Natural killer cell (primary cell): ENCODE measurements at regions not wholly inside any gene's neighbourhood (a gene's known extent, or its start where the extent isn't known, plus 50 kb on each side); places are given as distances from the start of the nearest gene placed in this dataset.

Experiments
- ATAC-seq, 3 donors: fragments of 150-1000 bp in 2 of 3; fragments of 200-7000 bp in 1 of 3; cut with Tn5 transposase; 1 replicate in 1 of 3; 2 replicates in 2 of 3; pipeline ENCODE4 v1.10.0; 2021; ENCODE audit warnings: mild to moderate bottlenecking in 2 of 3, moderate library complexity in 2 of 3
- DNase-seq, 2 donors: peaks; one replicate each; pipeline versions ENCODE4 v3.0.0 to v3.0.0-alpha.2; 2013 to 2021; ENCODE audit warnings: mixed read lengths in 1 of 2
- H3K27ac ChIP-seq: one replicate; pipeline ENCODE4 v1.5.1; 2013; ENCODE audit warnings: mild to moderate bottlenecking, low read length
- H3K27me3 ChIP-seq: one replicate; pipeline ENCODE4 v1.6.1; 2013; ENCODE audit warnings: low read length; ENCODE audit not compliant: control insufficient read depth, insufficient read depth
- H3K36me3 ChIP-seq: one replicate; pipeline ENCODE4 v1.6.1; 2013; ENCODE audit warnings: low read length; ENCODE audit not compliant: control insufficient read depth, insufficient read depth
- H3K4me1 ChIP-seq: one replicate; pipeline ENCODE4 v1.6.1; 2013; ENCODE audit warnings: low read length; ENCODE audit not compliant: control insufficient read depth, insufficient read depth
- H3K4me3 ChIP-seq: one replicate; pipeline ENCODE4 v1.5.1; 2013; ENCODE audit warnings: low read length
- H3K9me3 ChIP-seq: one replicate; pipeline ENCODE4 v1.6.1; 2013; ENCODE audit warnings: low read length; ENCODE audit not compliant: control insufficient read depth, insufficient read depth
- H3K27ac Mint-ChIP-seq, 2 donors: one replicate each; pipeline ENCODE4 v1.8.0; 2022; ENCODE audit warnings: mild to moderate bottlenecking in 2 of 2, mixed read lengths in 2 of 2, moderate library complexity in 1 of 2
- H3K27me3 Mint-ChIP-seq, 2 donors: one replicate each; pipeline ENCODE4 v1.8.0; 2022; ENCODE audit warnings: low read depth in 2 of 2, mixed read lengths in 2 of 2
- H3K36me3 Mint-ChIP-seq: one replicate; pipeline ENCODE4 v1.8.0; 2022; ENCODE audit warnings: mixed read lengths
- H3K4me1 Mint-ChIP-seq, 2 donors: one replicate each; pipeline ENCODE4 v1.8.0; 2022; ENCODE audit warnings: mixed read lengths in 2 of 2
- H3K4me3 Mint-ChIP-seq: one replicate; pipeline ENCODE4 v1.8.0; 2022; ENCODE audit warnings: mild to moderate bottlenecking, moderate library complexity, mixed read lengths
- H3K9me3 Mint-ChIP-seq, 2 donors: one replicate each; pipeline ENCODE4 v1.8.0; 2022; ENCODE audit warnings: mixed read lengths in 2 of 2
- CTCF ChIP-seq: fragments of 200-600 bp; IDR thresholded peaks from one replicate; pipeline ENCODE4 v1.8.0; 2022; ENCODE audit warnings: antibody characterized with exemption
- WGBS: methylation state at CpG from one replicate; pipeline ENCODE4 v1.1.7; 2013; ENCODE audit warnings: missing lambda C conversion rate; ENCODE audit not compliant: insufficient coverage; 5-methylcytosine and 5-hydroxymethylcytosine counted together
- intact Hi-C: fragments of 100-400 bp; cut with micrococcal nuclease; formaldehyde crosslinking; loops from one replicate; pipeline ENCODE4 v1.14.2; 2022

GRCh38 chr7:142553216-142553615 is 196.1 kb upstream of the PRSS1 start:
- ATAC-seq (no peak), DNase-seq (no peak)
- Mint-ChIP-seq H3K27me3 (peaks cover 3 to 9% of the 10 kb centered on the region in 2 donors), H3K36me3 (no peaks in the 10 kb centered on the region), H3K27ac (no peak overlapping the region), H3K9me3 (no peaks in the 10 kb centered on the region), H3K4me3 (no peak overlapping the region), H3K4me1 (peaks cover 4% of the 10 kb centered on the region in 2 donors)
- no CpG with 5 or more reads among the region's 2 CpGs for WGBS
- H3K36me3 ChIP-seq, result no peaks in the 10 kb centered on the region
- no peak for TF ChIP-seq CTCF
- H3K4me3 ChIP-seq, result no peak overlapping the region
- H3K9me3 ChIP-seq, result no peaks in the 10 kb centered on the region
- H3K27ac ChIP-seq, result no peak overlapping the region
- H3K4me1 ChIP-seq, result no peaks in the 10 kb centered on the region
- no peaks in the 10 kb centered on the region for H3K27me3 ChIP-seq
- intact Hi-C loops, result no loop called here

- TF ChIP-seq CTCF, result no peak
- Histone ChIP-seq H3K4me3 (no peak overlapping the region), H3K27ac (no peak overlapping the region), H3K9me3 (no peaks in the 10 kb centered on the region), H3K27me3 (no peaks in the 10 kb centered on the region), H3K36me3 (no peaks in the 10 kb centered on the region), H3K4me1 (no peaks in the 10 kb centered on the region)
- DNase-seq (no peak), ATAC-seq (no peak)
- Mint-ChIP-seq H3K4me1 (no peaks in the 10 kb centered on the region), H3K36me3 (no peaks in the 10 kb centered on the region), H3K27ac (no peak overlapping the region), H3K27me3 (no peaks in the 10 kb centered on the region), H3K4me3 (no peak overlapping the region), H3K9me3 (no peaks in the 10 kb centered on the region)
- WGBS, result no CpG with 5 or more reads among the region's 1 CpG
- intact Hi-C loops, result no loop called here
Measured at GRCh38 chr7:142548978-142549377, 200.3 kb upstream of the PRSS1 start.

- Histone ChIP-seq H3K4me3 (no peak overlapping the region), H3K36me3 (no peaks in the 10 kb centered on the region), H3K4me1 (no peaks in the 10 kb centered on the region), H3K27me3 (no peaks in the 10 kb centered on the region), H3K27ac (no peak overlapping the region), H3K9me3 (no peaks in the 10 kb centered on the region)
- no peaks in the 10 kb centered on the region for H3K9me3 Mint-ChIP-seq
- no peak overlapping the region for H3K4me3 Mint-ChIP-seq
- DNase-seq, result no peak
- H3K4me1 Mint-ChIP-seq, result no peaks in the 10 kb centered on the region
- 93% methylated on average over 4 of the region's 4 CpGs for WGBS
- ATAC-seq, result no peak
- no peaks in the 10 kb centered on the region for H3K27me3 Mint-ChIP-seq
- no peaks in the 10 kb centered on the region for H3K36me3 Mint-ChIP-seq
- intact Hi-C loops, result no loop called here
- TF ChIP-seq CTCF, result no peak
- H3K27ac Mint-ChIP-seq, result no peak overlapping the region
Measured at GRCh38 chr7:142546452-142546851, 202.8 kb upstream of the PRSS1 start.

GRCh38 chr7:142542942-142543341 is 206.3 kb upstream of the PRSS1 start:
- no peak for TF ChIP-seq CTCF
- Histone ChIP-seq H3K9me3 (no peaks in the 10 kb centered on the region), H3K4me3 (no peak overlapping the region), H3K4me1 (no peaks in the 10 kb centered on the region), H3K36me3 (no peaks in the 10 kb centered on the region), H3K27ac (no peak overlapping the region), H3K27me3 (no peaks in the 10 kb centered on the region)
- intact Hi-C loops, result no loop called here
- Mint-ChIP-seq H3K27ac (no peak overlapping the region), H3K27me3 (no peaks in the 10 kb centered on the region), H3K9me3 (no peaks in the 10 kb centered on the region), H3K4me1 (no peaks in the 10 kb centered on the region), H3K36me3 (no peaks in the 10 kb centered on the region), H3K4me3 (no peak overlapping the region)
- WGBS, result 61% methylated on average over 2 of the region's 2 CpGs
- ATAC-seq (no peak), DNase-seq (no peak)
